Tibial artery (tissue), 4 donors: ENCODE measurements at regions not wholly inside any gene's neighbourhood (a gene's known extent, or its start where the extent isn't known, plus 50 kb on each side); places are given as distances from the start of the nearest gene placed in this dataset.
"Not testable (repeated sequence)": the region's sequence is repeated elsewhere in the genome, so short reads cannot be mapped to it uniquely, and the experiment has no call there.

ENCODE experiments used
- DNase-seq, 2 donors: peaks; one replicate each; pipeline ENCODE4 v3.0.0-alpha.2; 2019
- H3K27ac ChIP-seq, 2 donors: fragments of 200-600 bp; sonication (generic) in 1 of 2; 1 replicate in 1 of 2; 2 replicates in 1 of 2; pipeline ENCODE4 v1.5.1; 2018 to 2019; ENCODE audit warnings: mild to moderate bottlenecking in 1 of 2
- H3K27me3 ChIP-seq, 2 donors: fragments of 200-600 bp; sonication (generic) in 1 of 2; one replicate each; pipeline versions ENCODE4 v1.5.1 to v1.6.0; 2016 to 2019
- H3K36me3 ChIP-seq, 3 donors: fragments of 200-600 bp; sonication (generic) in 2 of 3; one replicate each; pipeline ENCODE4 v1.5.1; 2016 to 2019; ENCODE audit warnings: mild to moderate bottlenecking in 2 of 3
- H3K4me1 ChIP-seq, 4 donors: fragments of 200-600 bp; sonication (generic) in 2 of 4; 1 replicate in 3 of 4; 2 replicates in 1 of 4; pipeline ENCODE4 v1.5.1; 2016 to 2019
- H3K4me3 ChIP-seq, 2 donors: fragments of 200-600 bp; sonication (generic) in 1 of 2; 1 replicate in 1 of 2; 2 replicates in 1 of 2; pipeline ENCODE4 v1.5.1; 2018 to 2019; ENCODE audit warnings: mild to moderate bottlenecking in 2 of 2
- H3K9me3 ChIP-seq, 3 donors: fragments of 200-600 bp; sonication (generic) in 1 of 3; one replicate each; pipeline ENCODE4 v1.5.1; 2016 to 2019
- intact Hi-C: fragments of 100-400 bp; cut with DNase I; formaldehyde crosslinking; loops from one replicate; pipeline ENCODE4 v1.15.0; 2023; ENCODE audit warnings: low total_unique reads
- TF ChIP-seq, protein P1 (sequence below), 2 experiments: fragments of 200-600 bp in 1 of 2; fragments of 450-650 bp in 1 of 2; IDR thresholded peaks; one replicate each; pipeline ENCODE4 v1.5.1; 2017 to 2019; ENCODE audit warnings: antibody characterized with exemption in 2 of 2, mild to moderate bottlenecking in 1 of 2, moderate library complexity in 1 of 2

- H3K36me3 ChIP-seq, result no peaks in the 10 kb centered on the region
- H3K27ac ChIP-seq, result no peak overlapping the region
- no peaks in the 10 kb centered on the region for H3K4me1 ChIP-seq
- intact Hi-C loops, result no loop called here
- H3K27me3 ChIP-seq, result no peaks in the 10 kb centered on the region
- no peak for DNase-seq
- no peak overlapping the region for H3K4me3 ChIP-seq
- H3K9me3 ChIP-seq, result no peaks in the 10 kb centered on the region
- TF ChIP-seq, protein P1, sequence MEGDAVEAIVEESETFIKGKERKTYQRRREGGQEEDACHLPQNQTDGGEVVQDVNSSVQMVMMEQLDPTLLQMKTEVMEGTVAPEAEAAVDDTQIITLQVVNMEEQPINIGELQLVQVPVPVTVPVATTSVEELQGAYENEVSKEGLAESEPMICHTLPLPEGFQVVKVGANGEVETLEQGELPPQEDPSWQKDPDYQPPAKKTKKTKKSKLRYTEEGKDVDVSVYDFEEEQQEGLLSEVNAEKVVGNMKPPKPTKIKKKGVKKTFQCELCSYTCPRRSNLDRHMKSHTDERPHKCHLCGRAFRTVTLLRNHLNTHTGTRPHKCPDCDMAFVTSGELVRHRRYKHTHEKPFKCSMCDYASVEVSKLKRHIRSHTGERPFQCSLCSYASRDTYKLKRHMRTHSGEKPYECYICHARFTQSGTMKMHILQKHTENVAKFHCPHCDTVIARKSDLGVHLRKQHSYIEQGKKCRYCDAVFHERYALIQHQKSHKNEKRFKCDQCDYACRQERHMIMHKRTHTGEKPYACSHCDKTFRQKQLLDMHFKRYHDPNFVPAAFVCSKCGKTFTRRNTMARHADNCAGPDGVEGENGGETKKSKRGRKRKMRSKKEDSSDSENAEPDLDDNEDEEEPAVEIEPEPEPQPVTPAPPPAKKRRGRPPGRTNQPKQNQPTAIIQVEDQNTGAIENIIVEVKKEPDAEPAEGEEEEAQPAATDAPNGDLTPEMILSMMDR (IDR thresholded peaks at IDR 0.05), result no peak
These were observed 2541.1 kb downstream of the PCDH9 start for GRCh38 chr13:64688893-64689677.

DNA sequence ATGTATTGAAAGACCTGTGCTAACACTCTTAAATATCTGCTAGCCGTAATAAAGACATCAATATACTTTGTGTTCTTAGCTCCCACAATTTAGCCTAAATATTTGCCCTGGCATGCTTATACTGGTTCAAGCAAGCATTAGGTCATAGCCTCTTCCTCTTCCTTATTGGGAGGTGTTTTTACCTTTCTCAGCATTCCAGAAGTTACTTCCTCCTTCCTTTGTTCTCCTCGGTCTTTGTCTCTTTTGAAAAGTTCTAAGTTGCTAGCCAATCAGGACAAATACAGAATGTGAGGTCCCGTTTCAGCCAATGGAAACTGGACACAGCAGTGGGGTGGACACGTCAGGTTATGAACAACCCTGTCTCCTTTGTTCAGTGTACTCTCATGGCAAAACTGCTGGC, 2543.6 kb downstream of the PCDH9 start:
- H3K36me3 ChIP-seq, H3K4me3 ChIP-seq, H3K4me1 ChIP-seq, intact Hi-C loops, H3K27ac ChIP-seq, H3K9me3 ChIP-seq, H3K27me3 ChIP-seq, DNase-seq: not testable (repeated sequence)

- H3K4me1 ChIP-seq, result no peaks in the 10 kb centered on the region
- intact Hi-C loops, result no loop called here
- no peak overlapping the region for H3K4me3 ChIP-seq
- H3K27ac ChIP-seq, result no peak overlapping the region
- H3K36me3 ChIP-seq, result no peaks in the 10 kb centered on the region
- TF ChIP-seq, protein P1 (IDR thresholded peaks at IDR 0.05), result no peak
- H3K9me3 ChIP-seq, result no peaks in the 10 kb centered on the region
- H3K27me3 ChIP-seq, result no peaks in the 10 kb centered on the region
- no peak for DNase-seq
These were observed 2545.3 kb downstream of the PCDH9 start for GRCh38 chr13:64684685-64685431.

DNA sequence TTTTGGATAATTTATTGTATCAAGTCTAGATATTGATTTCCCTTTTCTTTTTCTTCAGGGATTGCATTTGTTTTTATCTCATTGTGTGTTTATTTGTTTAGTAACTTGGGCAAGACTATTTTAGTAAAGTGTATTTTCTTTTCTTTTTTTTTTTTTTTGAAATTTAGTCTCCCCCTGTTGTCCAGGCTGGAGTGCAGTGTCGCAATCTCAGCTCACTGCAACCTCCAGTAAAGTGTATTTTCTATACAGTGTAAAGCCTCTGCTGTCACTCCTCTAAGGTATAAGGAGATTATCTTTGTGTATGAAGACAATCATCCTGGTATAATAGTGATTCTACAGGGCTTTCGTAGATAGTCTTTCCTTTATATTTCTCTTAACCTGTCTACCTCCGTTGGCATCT, 2546.0 kb downstream of the PCDH9 start:
- Histone ChIP-seq H3K4me1 (no peaks in the 10 kb centered on the region), H3K27ac (no peak overlapping the region), H3K27me3 (no peaks in the 10 kb centered on the region), H3K36me3 (no peaks in the 10 kb centered on the region), H3K4me3 (no peak overlapping the region), H3K9me3 (no peaks in the 10 kb centered on the region)
- DNase-seq, result no peak
- intact Hi-C loops, result no loop called here
- TF ChIP-seq, protein P1 (IDR thresholded peaks at IDR 0.05), result no peak

GRCh38 chr13:64680739-64681138, 2549.4 kb downstream of the PCDH9 start:
- H3K9me3 ChIP-seq, result no peaks in the 10 kb centered on the region
- H3K4me1 ChIP-seq, result no peaks in the 10 kb centered on the region
- no peak for DNase-seq
- H3K27ac ChIP-seq, result no peak overlapping the region
- intact Hi-C loops, result no loop called here
- no peak overlapping the region for H3K4me3 ChIP-seq
- H3K36me3 ChIP-seq, result no peaks in the 10 kb centered on the region
- TF ChIP-seq, protein P1 (IDR thresholded peaks at IDR 0.05), result no peak
- no peaks in the 10 kb centered on the region for H3K27me3 ChIP-seq

DNA sequence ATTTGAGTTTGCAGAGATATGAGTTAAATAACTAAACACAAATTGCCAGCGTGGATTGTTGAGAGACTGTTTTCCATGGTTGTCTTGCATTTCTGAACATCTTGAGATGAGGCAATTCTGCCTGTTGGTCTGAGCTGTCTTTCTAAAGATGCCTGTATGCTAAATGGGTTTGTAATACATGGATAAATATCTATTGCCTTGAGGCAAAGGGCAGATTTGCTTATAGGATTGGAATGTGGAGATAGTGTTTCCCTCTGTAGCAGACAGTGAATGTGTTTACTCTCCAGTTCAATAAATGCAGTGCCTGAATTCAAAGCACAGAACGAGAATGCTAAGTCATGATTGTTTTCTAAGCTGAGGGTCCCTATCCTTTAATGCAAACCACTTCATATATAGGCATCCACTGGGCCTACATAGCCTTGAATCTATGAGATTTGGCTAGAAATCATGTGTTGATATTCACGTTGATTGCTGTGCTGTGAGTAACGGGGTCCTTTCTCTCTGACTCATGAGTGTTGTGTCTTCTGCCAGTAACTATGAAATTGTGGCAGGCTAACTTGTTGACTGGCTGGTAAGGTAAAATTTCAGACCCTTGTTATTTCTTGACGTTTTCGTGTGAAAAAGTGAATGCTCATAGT, 2554.8 kb downstream of the PCDH9 start:
- Histone ChIP-seq H3K36me3 (no peaks in the 10 kb centered on the region), H3K9me3 (no peaks in the 10 kb centered on the region)
- no peak for DNase-seq

More for the DNA sequence above, 2554.8 kb downstream of the PCDH9 start:
- no peaks in the 10 kb centered on the region for H3K27me3 ChIP-seq
- intact Hi-C loops, result no loop called here
- H3K4me3 ChIP-seq, result no peak overlapping the region
- TF ChIP-seq, protein P1 (IDR thresholded peaks at IDR 0.05), result no peak
- no peaks in the 10 kb centered on the region for H3K4me1 ChIP-seq
- H3K27ac ChIP-seq, result no peak overlapping the region
